HEK293T (cell line): ENCODE measurements at regions not wholly inside any gene's neighbourhood (a gene's known extent, or its start where the extent isn't known, plus 50 kb on each side); places are given as distances from the start of the nearest gene placed in this dataset.

Experiments
- ELF4 ChIP-seq: fragments of 450-650 bp; IDR thresholded peaks from 2 replicates; pipeline ENCODE4 v1.6.1; 2017; ENCODE audit warnings: antibody characterized with exemption
- FOXA1 ChIP-seq: fragments of 450-650 bp; IDR thresholded peaks from 2 replicates; pipeline ENCODE4 v1.6.1; 2016; ENCODE audit warnings: mild to moderate bottlenecking
- NFRKB ChIP-seq: fragments of 450-650 bp; IDR thresholded peaks from 2 replicates; pipeline ENCODE4 v1.6.1; 2016; ENCODE audit warnings: mild to moderate bottlenecking, moderate library complexity
- SP1 ChIP-seq: fragments of 450-650 bp; IDR thresholded peaks from 2 replicates; pipeline ENCODE4 v1.6.1; 2017
- SUZ12 ChIP-seq: fragments of 450-650 bp; IDR thresholded peaks from 2 replicates; pipeline ENCODE4 v1.6.1; 2016; ENCODE audit warnings: mild to moderate bottlenecking
- ZNF384 ChIP-seq: fragments of 450-650 bp; IDR thresholded peaks from 2 replicates; pipeline ENCODE4 v1.6.1; 2016

- TF ChIP-seq FOXA1 = no peak
- no peak for TF ChIP-seq ELF4
- no peak for TF ChIP-seq ZNF384
- TF ChIP-seq NFRKB = no peak
- no peak for TF ChIP-seq SP1
- no peak for TF ChIP-seq SUZ12
Measured at GRCh38 chr7:82631998-82632397, 188.4 kb upstream of the CACNA2D1 start.
